Hematopoietic multipotent progenitor cell treated with erythropoietin and hydrocortisone succinate and interleukin-3 and kit ligand, for 6 days (in vitro differentiated cells): ENCODE measurements at regions not wholly inside any gene's neighbourhood (a gene's known extent, or its start where the extent isn't known, plus 50 kb on each side); places are given as distances from the start of the nearest gene placed in this dataset.

Experiments used
- DNase-seq: peaks from one replicate; pipeline ENCODE4 v3.0.0-alpha.2; 2015

GRCh38 chr12:11568762-11569478 lies 80.6 kb upstream of the ETV6 start:
- no peak for DNase-seq

GRCh38 chr12:11569716-11570115 lies 79.8 kb upstream of the ETV6 start:
- no peak for DNase-seq

GRCh38 chr12:11573880-11574279 lies 75.6 kb upstream of the ETV6 start:
- DNase-seq = no peak

- peak; percentile 25 for DNase-seq
These were observed 73.4 kb upstream of the ETV6 start for GRCh38 chr12:11576104-11576503.

- DNase-seq = no peak
These were observed 71.7 kb upstream of the ETV6 start for GRCh38 chr12:11577658-11578260.

GRCh38 chr12:11578461-11578993 lies 70.9 kb upstream of the ETV6 start:
- DNase-seq = no peak

- DNase-seq = peak; percentile 30
These were observed 69.2 kb upstream of the ETV6 start for GRCh38 chr12:11580125-11580751.

GRCh38 chr12:11581179-11581755 lies 68.2 kb upstream of the ETV6 start:
- peak; percentile 92 for DNase-seq

- no peak for DNase-seq
These were observed 65.1 kb upstream of the ETV6 start for GRCh38 chr12:11584221-11584855.

GRCh38 chr12:11592484-11592883 lies 57.0 kb upstream of the ETV6 start:
- DNase-seq = no peak

- no peak for DNase-seq
These were observed 56.5 kb upstream of the ETV6 start for GRCh38 chr12:11593013-11593412.

- DNase-seq = peak; percentile 64
These were observed 54.4 kb upstream of the ETV6 start for GRCh38 chr12:11595080-11595479.

GRCh38 chr12:11596141-11596540 lies 53.3 kb upstream of the ETV6 start:
- peak; percentile 59 for DNase-seq

- no peak for DNase-seq
These were observed 50.6 kb upstream of the ETV6 start for GRCh38 chr12:11598900-11599299.
